ENCODE measurements at regions not wholly inside any gene's neighbourhood (a gene's known extent, or its start where the extent isn't known, plus 50 kb on each side); places are given as distances from the start of the nearest gene placed in this dataset.

DNA sequence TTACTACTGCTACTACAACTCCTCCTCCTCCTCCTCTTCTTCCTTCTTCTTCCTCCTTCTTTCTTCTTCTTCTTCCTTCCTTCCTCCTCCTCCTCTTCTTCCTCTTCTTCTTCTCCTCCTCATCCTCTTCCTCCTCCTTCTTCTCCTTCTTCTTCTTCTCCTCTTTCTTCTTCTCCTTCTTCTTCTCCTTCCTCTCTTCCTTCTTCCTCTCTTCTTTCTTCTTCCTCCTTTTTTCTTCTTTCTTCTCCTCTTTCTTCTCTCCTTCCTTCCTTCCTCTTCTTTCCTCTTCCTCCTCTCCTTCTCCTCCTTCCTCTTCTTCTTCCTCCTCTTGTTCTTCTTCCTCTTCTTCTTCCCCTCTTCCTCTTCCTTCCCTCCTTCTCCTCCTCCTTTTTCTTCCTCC lies 94.7 kb upstream of the MYO16 start:
- TF ChIP-seq EZH2phosphoT487 (IDR thresholded peaks at IDR 0.05; ENCODE audit: low read depth) = no peak
- TF ChIP-seq, protein P1, sequence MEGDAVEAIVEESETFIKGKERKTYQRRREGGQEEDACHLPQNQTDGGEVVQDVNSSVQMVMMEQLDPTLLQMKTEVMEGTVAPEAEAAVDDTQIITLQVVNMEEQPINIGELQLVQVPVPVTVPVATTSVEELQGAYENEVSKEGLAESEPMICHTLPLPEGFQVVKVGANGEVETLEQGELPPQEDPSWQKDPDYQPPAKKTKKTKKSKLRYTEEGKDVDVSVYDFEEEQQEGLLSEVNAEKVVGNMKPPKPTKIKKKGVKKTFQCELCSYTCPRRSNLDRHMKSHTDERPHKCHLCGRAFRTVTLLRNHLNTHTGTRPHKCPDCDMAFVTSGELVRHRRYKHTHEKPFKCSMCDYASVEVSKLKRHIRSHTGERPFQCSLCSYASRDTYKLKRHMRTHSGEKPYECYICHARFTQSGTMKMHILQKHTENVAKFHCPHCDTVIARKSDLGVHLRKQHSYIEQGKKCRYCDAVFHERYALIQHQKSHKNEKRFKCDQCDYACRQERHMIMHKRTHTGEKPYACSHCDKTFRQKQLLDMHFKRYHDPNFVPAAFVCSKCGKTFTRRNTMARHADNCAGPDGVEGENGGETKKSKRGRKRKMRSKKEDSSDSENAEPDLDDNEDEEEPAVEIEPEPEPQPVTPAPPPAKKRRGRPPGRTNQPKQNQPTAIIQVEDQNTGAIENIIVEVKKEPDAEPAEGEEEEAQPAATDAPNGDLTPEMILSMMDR (IDR thresholded peaks at IDR 0.05; ENCODE audit: low read depth, low read length) = no peak

Data from OCI-LY3 (cell line).